ENCODE measurements at regions not wholly inside any gene's neighbourhood (a gene's known extent, or its start where the extent isn't known, plus 50 kb on each side); places are given as distances from the start of the nearest gene placed in this dataset.

GRCh38 chr6:22878324-22878701 is 308.9 kb downstream of the HDGFL1 start:
- TF ChIP-seq EP300 (IDR thresholded peaks at IDR 0.05) = no peak
- no peak for TF ChIP-seq CTCF (IDR thresholded peaks at IDR 0.05)
- no peak for TF ChIP-seq POLR2AphosphoS5 (IDR thresholded peaks at IDR 0.05)

Measured in stomach (tissue), 4 donors.